Prostate gland (tissue), 2 donors: ENCODE measurements at regions not wholly inside any gene's neighbourhood (a gene's known extent, or its start where the extent isn't known, plus 50 kb on each side); places are given as distances from the start of the nearest gene placed in this dataset.

Experiments used
- DNase-seq: peaks from one replicate; pipeline ENCODE4 v3.0.0-alpha.2; 2019; ENCODE audit warnings: low spot score
- H3K27ac ChIP-seq, 2 donors: fragments of 200-600 bp; sonication (generic); 2 replicates each; pipeline ENCODE4 v1.5.1; 2017 to 2019
- H3K27me3 ChIP-seq: fragments of 200-600 bp; sonication (generic); replicated peaks from 2 replicates; pipeline ENCODE4 v1.5.1; 2019; ENCODE audit not compliant: insufficient read depth
- H3K36me3 ChIP-seq, 2 donors: fragments of 200-600 bp; sonication (generic); 1 replicate in 1 of 2; 2 replicates in 1 of 2; pipeline versions ENCODE4 v1.5.1 to v1.8.1; 2017 to 2019
- H3K4me1 ChIP-seq: fragments of 200-600 bp; sonication (generic); replicated peaks from 2 replicates; pipeline ENCODE4 v1.5.1; 2019
- H3K4me3 ChIP-seq, 2 donors: fragments of 200-600 bp; sonication (generic); 2 replicates each; pipeline ENCODE4 v1.5.1; 2017 to 2019
- H3K9me3 ChIP-seq: fragments of 200-600 bp; sonication (generic); 2 replicates; pipeline ENCODE4 v1.5.1; 2017
- POLR2A ChIP-seq: fragments of 450-650 bp; IDR thresholded peaks from one replicate; pipeline ENCODE4 v1.6.1; 2016; ENCODE audit warnings: antibody characterized with exemption, mild to moderate bottlenecking
- POLR2AphosphoS5 ChIP-seq: sonication (generic); formaldehyde crosslinking; IDR thresholded peaks from one replicate; pipeline ENCODE4 v1.6.1; 2017; ENCODE audit warnings: antibody characterized with exemption
- WGBS: methylation state at CpG from one replicate; pipeline ENCODE4 v1.1.5; 2018; 5-methylcytosine and 5-hydroxymethylcytosine counted together
- intact Hi-C: fragments of 100-400 bp; cut with DNase I; formaldehyde crosslinking; loops from one replicate; pipeline ENCODE4 v1.14.2; 2022
- TF ChIP-seq, protein P1 (sequence below), 4 experiments: fragments of 200-600 bp in 2 of 4; fragments of 450-650 bp in 2 of 4; sonication (generic) in 2 of 4; IDR thresholded peaks; 1 replicate in 3 of 4; 2 replicates in 1 of 4; pipeline ENCODE4 v1.5.1; 2016 to 2019; ENCODE audit warnings: antibody characterized with exemption in 4 of 4, mild to moderate bottlenecking in 2 of 4, moderate library complexity in 2 of 4

DNA sequence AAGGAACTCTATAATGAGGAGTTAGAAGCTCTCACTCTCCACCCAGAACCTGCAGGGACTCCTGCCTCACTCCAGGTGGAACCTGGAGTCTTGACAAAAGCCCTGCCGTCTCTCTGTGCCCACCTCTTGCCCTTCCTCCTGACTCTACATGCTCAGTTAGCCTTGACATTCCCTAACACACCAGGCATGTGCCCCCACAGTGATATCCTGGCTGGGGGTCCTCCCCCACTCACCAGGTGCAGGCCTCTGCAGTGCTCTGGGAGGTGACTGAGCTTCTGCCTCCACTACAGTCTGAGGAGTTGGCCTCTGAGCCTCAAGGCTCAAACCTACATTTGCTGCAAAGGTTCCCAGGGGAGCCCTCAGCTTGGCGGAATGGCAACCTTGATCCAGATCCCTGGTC is 300.7 kb downstream of the ADGRD1 start:
- no peak for TF ChIP-seq POLR2A
- no peak for TF ChIP-seq POLR2AphosphoS5
- TF ChIP-seq, protein P1, sequence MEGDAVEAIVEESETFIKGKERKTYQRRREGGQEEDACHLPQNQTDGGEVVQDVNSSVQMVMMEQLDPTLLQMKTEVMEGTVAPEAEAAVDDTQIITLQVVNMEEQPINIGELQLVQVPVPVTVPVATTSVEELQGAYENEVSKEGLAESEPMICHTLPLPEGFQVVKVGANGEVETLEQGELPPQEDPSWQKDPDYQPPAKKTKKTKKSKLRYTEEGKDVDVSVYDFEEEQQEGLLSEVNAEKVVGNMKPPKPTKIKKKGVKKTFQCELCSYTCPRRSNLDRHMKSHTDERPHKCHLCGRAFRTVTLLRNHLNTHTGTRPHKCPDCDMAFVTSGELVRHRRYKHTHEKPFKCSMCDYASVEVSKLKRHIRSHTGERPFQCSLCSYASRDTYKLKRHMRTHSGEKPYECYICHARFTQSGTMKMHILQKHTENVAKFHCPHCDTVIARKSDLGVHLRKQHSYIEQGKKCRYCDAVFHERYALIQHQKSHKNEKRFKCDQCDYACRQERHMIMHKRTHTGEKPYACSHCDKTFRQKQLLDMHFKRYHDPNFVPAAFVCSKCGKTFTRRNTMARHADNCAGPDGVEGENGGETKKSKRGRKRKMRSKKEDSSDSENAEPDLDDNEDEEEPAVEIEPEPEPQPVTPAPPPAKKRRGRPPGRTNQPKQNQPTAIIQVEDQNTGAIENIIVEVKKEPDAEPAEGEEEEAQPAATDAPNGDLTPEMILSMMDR (IDR thresholded peaks at IDR 0.05), result no peak
- H3K27me3 ChIP-seq, result no peaks in the 10 kb centered on the region
- intact Hi-C loops, result no loop called here
- no peak for DNase-seq
- WGBS, result 86% methylated on average over 2 of the region's 2 CpGs
- no peaks in the 10 kb centered on the region for H3K36me3 ChIP-seq
- H3K4me3 ChIP-seq, result no peak overlapping the region
- no peak overlapping the region for H3K27ac ChIP-seq
- H3K4me1 ChIP-seq, result no peaks in the 10 kb centered on the region
- H3K9me3 ChIP-seq, result no peaks in the 10 kb centered on the region

- Histone ChIP-seq H3K36me3 (no peaks in the 10 kb centered on the region), H3K4me1 (no peaks in the 10 kb centered on the region), H3K27me3 (no peaks in the 10 kb centered on the region), H3K4me3 (no peak overlapping the region), H3K9me3 (no peaks in the 10 kb centered on the region), H3K27ac (no peak overlapping the region)
- intact Hi-C loops, result no loop called here
- no peak for DNase-seq
- TF ChIP-seq POLR2A (no peak), POLR2AphosphoS5 (no peak)
- TF ChIP-seq, protein P1 (IDR thresholded peaks at IDR 0.05), result no peak
- WGBS, result 73% methylated on average over 8 of the region's 8 CpGs
Observed at GRCh38 chr12:131258398-131258797, 304.7 kb downstream of the ADGRD1 start.

DNA sequence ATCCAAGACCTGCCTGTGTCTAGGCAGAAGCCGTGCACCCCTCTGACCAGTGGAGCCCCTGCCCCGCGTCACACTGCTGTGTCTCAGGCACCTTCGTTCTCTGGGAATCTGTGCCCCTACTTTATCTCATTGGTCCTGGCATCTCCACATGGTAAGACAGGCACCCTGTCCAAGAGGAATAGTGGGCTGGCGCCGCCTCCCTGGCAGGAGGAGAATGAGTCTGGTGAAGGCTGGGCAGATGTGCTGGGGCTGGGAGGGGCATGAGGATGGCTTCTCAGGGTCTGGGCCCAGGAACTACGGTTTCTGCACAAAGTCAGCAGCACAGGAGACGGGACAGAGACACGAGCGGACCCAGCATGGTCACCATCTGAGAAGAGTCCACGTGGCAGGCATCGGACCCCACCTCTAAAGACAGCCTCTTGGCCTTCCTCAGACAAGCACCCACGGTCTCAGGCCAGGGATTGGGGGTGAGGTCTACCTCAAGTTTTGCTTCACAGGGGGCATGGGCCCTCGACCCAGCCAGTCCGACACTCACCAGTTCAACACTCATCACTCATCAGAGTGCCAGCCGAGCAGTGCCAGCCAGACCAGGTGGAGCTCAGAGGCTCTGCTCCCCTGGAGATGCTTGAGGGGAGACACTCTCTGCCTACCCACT is 306.7 kb downstream of the ADGRD1 start:
- DNase-seq, result no peak
- no peaks in the 10 kb centered on the region for H3K27me3 ChIP-seq
- H3K36me3 ChIP-seq, result no peaks in the 10 kb centered on the region
- no peak overlapping the region for H3K4me3 ChIP-seq
- intact Hi-C loops, result no loop called here
- H3K27ac ChIP-seq, result no peak overlapping the region
- no peaks in the 10 kb centered on the region for H3K4me1 ChIP-seq
- TF ChIP-seq, protein P1 (IDR thresholded peaks at IDR 0.05), result no peak
- TF ChIP-seq POLR2A, result no peak
- no peak for TF ChIP-seq POLR2AphosphoS5
- WGBS, result 70% methylated on average over 16 of the region's 16 CpGs
- no peaks in the 10 kb centered on the region for H3K9me3 ChIP-seq

DNA sequence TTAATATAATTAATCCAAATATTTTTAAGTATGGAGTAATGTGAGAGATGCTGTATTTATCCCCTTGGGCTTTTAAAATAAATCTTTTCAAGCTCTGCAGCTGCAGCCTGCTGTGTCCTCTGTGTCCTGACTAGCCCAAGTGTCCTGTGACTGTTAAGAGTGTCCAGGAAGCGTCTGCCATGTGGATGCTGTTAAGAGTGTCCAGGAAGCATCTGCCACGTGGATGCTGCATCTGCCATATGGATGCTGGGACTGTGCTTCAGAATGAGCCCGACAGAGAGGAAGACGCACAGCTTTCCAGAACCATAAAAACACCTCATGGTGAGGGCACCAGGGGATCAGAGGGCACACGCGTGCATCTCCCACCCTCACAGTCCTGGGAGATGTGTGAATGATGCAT is 307.2 kb downstream of the ADGRD1 start:
- H3K4me3 ChIP-seq, result no peak overlapping the region
- H3K36me3 ChIP-seq, result no peaks in the 10 kb centered on the region
- WGBS, result 82% methylated on average over 6 of the region's 6 CpGs

GRCh38 chr12:131261906-131262305 is 308.2 kb downstream of the ADGRD1 start:
- TF ChIP-seq POLR2AphosphoS5, result no peak
- no peak for TF ChIP-seq POLR2A
- TF ChIP-seq, protein P1 (IDR thresholded peaks at IDR 0.05), result no peak
- no peak for DNase-seq
- H3K36me3 ChIP-seq, result no peaks in the 10 kb centered on the region

More for the DNA sequence above, 307.2 kb downstream of the ADGRD1 start:
- H3K27me3 ChIP-seq, result no peaks in the 10 kb centered on the region
- no peak for DNase-seq
- no peak overlapping the region for H3K27ac ChIP-seq
- H3K4me1 ChIP-seq, result no peaks in the 10 kb centered on the region
- H3K9me3 ChIP-seq, result no peaks in the 10 kb centered on the region
- intact Hi-C loops, result no loop called here
- TF ChIP-seq POLR2A (no peak), POLR2AphosphoS5 (no peak)
- TF ChIP-seq, protein P1 (IDR thresholded peaks at IDR 0.05), result no peak

More at GRCh38 chr12:131261906-131262305, 308.2 kb downstream of the ADGRD1 start:
- Histone ChIP-seq H3K27ac (no peak overlapping the region), H3K9me3 (no peaks in the 10 kb centered on the region), H3K27me3 (no peaks in the 10 kb centered on the region), H3K4me3 (no peak overlapping the region), H3K4me1 (no peaks in the 10 kb centered on the region)
- intact Hi-C loops, result no loop called here
- 67% methylated on average over 17 of the region's 17 CpGs for WGBS
